ENCODE measurements at regions not wholly inside any gene's neighbourhood (a gene's known extent, or its start where the extent isn't known, plus 50 kb on each side); places are given as distances from the start of the nearest gene placed in this dataset.
A peak's percentile ranks its signal among the peaks of the same experiment; 100 is the strongest.

- Histone ChIP-seq H3K36me3 (replicated peaks in 1 of 2) (no peaks in the 10 kb centered on the region), H3K4me1 (replicated peaks in 1 of 2) (no peaks in the 10 kb centered on the region), H3K27me3 (no peaks in the 10 kb centered on the region), H3K4me3 (no peak overlapping the region), H3K27ac (no peak overlapping the region), H3K9me3 (replicated peaks in 1 of 3) (no peaks in the 10 kb centered on the region)
- WGBS, 4 donors, result 19 to 35% (median 32%) methylated on average over 1 of the region's 1 CpG
- TF ChIP-seq POLR2A (IDR thresholded peaks at IDR 0.05) (no peak), CTCF (IDR thresholded peaks at IDR 0.05) (no peak)
- intact Hi-C loops (cut with DNase I), result no loop called here
- no peak for DNase-seq
Measured at GRCh38 chr7:56188823-56189346, 72.7 kb upstream of the NUPR2 start.

GRCh38 chr7:56188376-56188775 lies 72.2 kb upstream of the NUPR2 start:
- Histone ChIP-seq H3K4me1 (replicated peaks in 1 of 2) (no peaks in the 10 kb centered on the region), H3K9me3 (replicated peaks in 1 of 3) (no peaks in the 10 kb centered on the region), H3K4me3 (no peak overlapping the region), H3K27ac (no peak overlapping the region), H3K27me3 (no peaks in the 10 kb centered on the region), H3K36me3 (replicated peaks in 1 of 2) (no peaks in the 10 kb centered on the region)
- DNase-seq, result no peak
- TF ChIP-seq POLR2A (IDR thresholded peaks at IDR 0.05), result no peak
- no peak for TF ChIP-seq CTCF (IDR thresholded peaks at IDR 0.05)
- intact Hi-C loops (cut with DNase I), result no loop called here
- WGBS, 4 donors, result 30 to 62% (median 40%) methylated on average over 1 of the region's 1 CpG

GRCh38 chr7:56181010-56181409 lies 64.8 kb upstream of the NUPR2 start:
- DNase-seq, result no peak
- H3K9me3 ChIP-seq (replicated peaks in 1 of 3), result no peaks in the 10 kb centered on the region
- intact Hi-C loops (cut with DNase I), result no loop called here
- H3K36me3 ChIP-seq (replicated peaks in 1 of 2), result no peaks in the 10 kb centered on the region
- 79 to 81% (median 81%) methylated on average over 2 of the region's 2 CpGs for WGBS, 4 donors
- no peaks in the 10 kb centered on the region for H3K4me1 ChIP-seq (replicated peaks in 1 of 2)
- no peaks in the 10 kb centered on the region for H3K27me3 ChIP-seq
- TF ChIP-seq POLR2A (IDR thresholded peaks at IDR 0.05), result no peak
- no peak for TF ChIP-seq CTCF (IDR thresholded peaks at IDR 0.05)
- H3K4me3 ChIP-seq, result no peak overlapping the region
- no peak overlapping the region for H3K27ac ChIP-seq

GRCh38 chr7:56175771-56176170 lies 59.6 kb upstream of the NUPR2 start:
- Histone ChIP-seq H3K9me3 (replicated peaks in 1 of 3) (no peaks in the 10 kb centered on the region), H3K27ac (peak overlapping the region in 1 of 5 donors; percentile 34), H3K27me3 (no peaks in the 10 kb centered on the region), H3K4me3 (peak overlapping the region in 2 of 4 donors; percentile 42 to 71), H3K4me1 (replicated peaks in 1 of 2) (no peaks in the 10 kb centered on the region), H3K36me3 (replicated peaks in 1 of 2) (no peaks in the 10 kb centered on the region)
- intact Hi-C loops (cut with DNase I), result no loop called here
- DNase-seq, result peak in 4 of 7 donors; percentile 15 to 50 (median 20)
- TF ChIP-seq CTCF (IDR thresholded peaks at IDR 0.05), result no peak
- TF ChIP-seq POLR2A (IDR thresholded peaks at IDR 0.05), result no peak
- 26 to 65% (median 41%) methylated on average over 13 of the region's 13 CpGs for WGBS, 4 donors
